ENCODE measurements at regions not wholly inside any gene's neighbourhood (a gene's known extent, or its start where the extent isn't known, plus 50 kb on each side); places are given as distances from the start of the nearest gene placed in this dataset.

- Histone ChIP-seq H3K27ac (ENCODE audit: low read depth, low read length) (no peak overlapping the region), H3K4me1 (ENCODE audit: control insufficient read depth in 2 of 2, insufficient read depth in 2 of 2, low read length in 2 of 2) (no peaks in the 10 kb centered on the region), H3K36me3 (ENCODE audit: control insufficient read depth in 2 of 3, insufficient read depth in 3 of 3, low read length in 3 of 3) (no peaks in the 10 kb centered on the region), H3K4me3 (ENCODE audit: low read length) (no peak overlapping the region), H3K27me3 (ENCODE audit: control insufficient read depth in 2 of 2, insufficient read depth in 2 of 2, low read length in 2 of 2) (no peaks in the 10 kb centered on the region), H3K9me3 (ENCODE audit: control insufficient read depth in 2 of 3, low read length in 3 of 3) (no peaks in the 10 kb centered on the region)
- H3K27ac Mint-ChIP-seq: no peak overlapping the region
- ChIA-PET CTCF (no interaction called here), POLR2A (no interaction called here)
- intact Hi-C loops (cut with micrococcal nuclease): no loop called here
- H3K27me3 Mint-ChIP-seq: peaks cover 0 to 5% (median 4%) of the 10 kb centered on the region in 5 donors
- no peak for DNase-seq
- peaks cover 0 to 4% (median 0%) of the 10 kb centered on the region in 11 donors for H3K9me3 Mint-ChIP-seq
- no peak for ATAC-seq
- H3K4me1 Mint-ChIP-seq: no peaks in the 10 kb centered on the region
- H3K4me3 Mint-ChIP-seq: no peak overlapping the region
- H3K36me3 Mint-ChIP-seq: no peaks in the 10 kb centered on the region
Measured at GRCh38 chr1:74842726-74843125, 109.8 kb downstream of the TYW3 start.

GRCh38 chr1:74847715-74848114, 114.8 kb downstream of the TYW3 start:
- intact Hi-C loops (cut with micrococcal nuclease): no loop called here

GRCh38 chr1:74853756-74854155, 120.8 kb downstream of the TYW3 start:
- Mint-ChIP-seq H3K27me3 (peaks cover 0 to 5% (median 0%) of the 10 kb centered on the region in 5 donors), H3K4me3 (no peak overlapping the region), H3K4me1 (no peaks in the 10 kb centered on the region), H3K9me3 (peaks cover 0 to 15% (median 0%) of the 10 kb centered on the region in 11 donors), H3K27ac (no peak overlapping the region), H3K36me3 (no peaks in the 10 kb centered on the region)
- POLR2A ChIA-PET: no interaction called here
- H3K36me3 ChIP-seq (ENCODE audit: control insufficient read depth in 2 of 3, insufficient read depth in 3 of 3, low read length in 3 of 3): no peaks in the 10 kb centered on the region
- no peaks in the 10 kb centered on the region for H3K9me3 ChIP-seq (ENCODE audit: control insufficient read depth in 2 of 3, low read length in 3 of 3)
- CTCF ChIA-PET: no interaction called here
- no peaks in the 10 kb centered on the region for H3K4me1 ChIP-seq (ENCODE audit: control insufficient read depth in 2 of 2, insufficient read depth in 2 of 2, low read length in 2 of 2)
- no peak overlapping the region for H3K4me3 ChIP-seq (ENCODE audit: low read length)
- H3K27ac ChIP-seq (ENCODE audit: low read depth, low read length): no peak overlapping the region
- DNase-seq: no peak
- no peak for ATAC-seq
- intact Hi-C loops (cut with micrococcal nuclease): no loop called here
- no peaks in the 10 kb centered on the region for H3K27me3 ChIP-seq (ENCODE audit: control insufficient read depth in 2 of 2, insufficient read depth in 2 of 2, low read length in 2 of 2)

More at GRCh38 chr1:74847715-74848114, 114.8 kb downstream of the TYW3 start:
- ATAC-seq (no peak), DNase-seq (no peak)
- Histone ChIP-seq H3K27me3 (ENCODE audit: control insufficient read depth in 2 of 2, insufficient read depth in 2 of 2, low read length in 2 of 2) (no peaks in the 10 kb centered on the region), H3K36me3 (ENCODE audit: control insufficient read depth in 2 of 3, insufficient read depth in 3 of 3, low read length in 3 of 3) (no peaks in the 10 kb centered on the region), H3K9me3 (ENCODE audit: control insufficient read depth in 2 of 3, low read length in 3 of 3) (no peaks in the 10 kb centered on the region), H3K4me3 (ENCODE audit: low read length) (no peak overlapping the region), H3K4me1 (ENCODE audit: control insufficient read depth in 2 of 2, insufficient read depth in 2 of 2, low read length in 2 of 2) (no peaks in the 10 kb centered on the region), H3K27ac (ENCODE audit: low read depth, low read length) (no peak overlapping the region)
- Mint-ChIP-seq H3K36me3 (no peaks in the 10 kb centered on the region), H3K4me1 (no peaks in the 10 kb centered on the region), H3K4me3 (no peak overlapping the region), H3K9me3 (peaks cover 0 to 13% (median 0%) of the 10 kb centered on the region in 11 donors), H3K27ac (no peak overlapping the region), H3K27me3 (peaks cover 0 to 4% (median 0%) of the 10 kb centered on the region in 5 donors)
- POLR2A ChIA-PET: no interaction called here
- CTCF ChIA-PET: no interaction called here

- Histone ChIP-seq H3K4me1 (ENCODE audit: control insufficient read depth in 2 of 2, insufficient read depth in 2 of 2, low read length in 2 of 2) (no peaks in the 10 kb centered on the region), H3K36me3 (ENCODE audit: control insufficient read depth in 2 of 3, insufficient read depth in 3 of 3, low read length in 3 of 3) (no peaks in the 10 kb centered on the region), H3K27ac (ENCODE audit: low read depth, low read length) (no peak overlapping the region), H3K27me3 (ENCODE audit: control insufficient read depth in 2 of 2, insufficient read depth in 2 of 2, low read length in 2 of 2) (no peaks in the 10 kb centered on the region), H3K9me3 (ENCODE audit: control insufficient read depth in 2 of 3, low read length in 3 of 3) (no peaks in the 10 kb centered on the region), H3K4me3 (ENCODE audit: low read length) (no peak overlapping the region)
- H3K36me3 Mint-ChIP-seq: no peaks in the 10 kb centered on the region
- no peak overlapping the region for H3K4me3 Mint-ChIP-seq
- CTCF ChIA-PET: no interaction called here
- H3K4me1 Mint-ChIP-seq: no peaks in the 10 kb centered on the region
- no peak overlapping the region for H3K27ac Mint-ChIP-seq
- POLR2A ChIA-PET: no interaction called here
- DNase-seq: no peak
- ATAC-seq: no peak
- intact Hi-C loops (cut with micrococcal nuclease): no loop called here
- peaks cover 0 to 20% (median 3%) of the 10 kb centered on the region in 11 donors for H3K9me3 Mint-ChIP-seq
- H3K27me3 Mint-ChIP-seq: peaks cover 0 to 5% (median 0%) of the 10 kb centered on the region in 5 donors
Measured at GRCh38 chr1:74856174-74856573, 123.2 kb downstream of the TYW3 start.

GRCh38 chr1:74857676-74858075, 124.7 kb downstream of the TYW3 start:
- intact Hi-C loops (cut with micrococcal nuclease): no loop called here
- POLR2A ChIA-PET: no interaction called here

GRCh38 chr1:74858136-74858535, 125.2 kb downstream of the TYW3 start:
- DNase-seq (no peak), ATAC-seq (no peak)
- Mint-ChIP-seq H3K4me1 (no peaks in the 10 kb centered on the region), H3K4me3 (no peak overlapping the region), H3K27me3 (peaks cover 0 to 5% (median 0%) of the 10 kb centered on the region in 5 donors), H3K36me3 (no peaks in the 10 kb centered on the region), H3K9me3 (peaks cover 0 to 13% (median 4%) of the 10 kb centered on the region in 11 donors), H3K27ac (no peak overlapping the region)
- intact Hi-C loops (cut with micrococcal nuclease): no loop called here
- Histone ChIP-seq H3K9me3 (ENCODE audit: control insufficient read depth in 2 of 3, low read length in 3 of 3) (no peaks in the 10 kb centered on the region), H3K27ac (ENCODE audit: low read depth, low read length) (no peak overlapping the region), H3K4me1 (ENCODE audit: control insufficient read depth in 2 of 2, insufficient read depth in 2 of 2, low read length in 2 of 2) (no peaks in the 10 kb centered on the region), H3K27me3 (ENCODE audit: control insufficient read depth in 2 of 2, insufficient read depth in 2 of 2, low read length in 2 of 2) (no peaks in the 10 kb centered on the region), H3K4me3 (ENCODE audit: low read length) (no peak overlapping the region), H3K36me3 (ENCODE audit: control insufficient read depth in 2 of 3, insufficient read depth in 3 of 3, low read length in 3 of 3) (no peaks in the 10 kb centered on the region)
- CTCF ChIA-PET: no interaction called here
- POLR2A ChIA-PET: no interaction called here

More at GRCh38 chr1:74857676-74858075, 124.7 kb downstream of the TYW3 start:
- Mint-ChIP-seq H3K27ac (no peak overlapping the region), H3K9me3 (peaks cover 0 to 14% (median 4%) of the 10 kb centered on the region in 11 donors), H3K27me3 (peaks cover 0 to 5% (median 0%) of the 10 kb centered on the region in 5 donors), H3K4me1 (no peaks in the 10 kb centered on the region), H3K4me3 (no peak overlapping the region), H3K36me3 (no peaks in the 10 kb centered on the region)
- CTCF ChIA-PET: no interaction called here
- no peak overlapping the region for H3K4me3 ChIP-seq (ENCODE audit: low read length)
- no peak for ATAC-seq
- H3K9me3 ChIP-seq (ENCODE audit: control insufficient read depth in 2 of 3, low read length in 3 of 3): no peaks in the 10 kb centered on the region
- no peaks in the 10 kb centered on the region for H3K27me3 ChIP-seq (ENCODE audit: control insufficient read depth in 2 of 2, insufficient read depth in 2 of 2, low read length in 2 of 2)
- no peak for DNase-seq
- no peaks in the 10 kb centered on the region for H3K4me1 ChIP-seq (ENCODE audit: control insufficient read depth in 2 of 2, insufficient read depth in 2 of 2, low read length in 2 of 2)
- no peaks in the 10 kb centered on the region for H3K36me3 ChIP-seq (ENCODE audit: control insufficient read depth in 2 of 3, insufficient read depth in 3 of 3, low read length in 3 of 3)
- no peak overlapping the region for H3K27ac ChIP-seq (ENCODE audit: low read depth, low read length)

- no peaks in the 10 kb centered on the region for H3K27me3 ChIP-seq (ENCODE audit: control insufficient read depth in 2 of 2, insufficient read depth in 2 of 2, low read length in 2 of 2)
- ATAC-seq (no peak), DNase-seq (no peak)
- Mint-ChIP-seq H3K4me1 (no peaks in the 10 kb centered on the region), H3K9me3 (peaks cover 2 to 24% (median 13%) of the 10 kb centered on the region in 11 donors), H3K36me3 (no peaks in the 10 kb centered on the region), H3K27me3 (peaks cover 0 to 5% (median 0%) of the 10 kb centered on the region in 5 donors), H3K4me3 (no peak overlapping the region), H3K27ac (no peak overlapping the region)
- POLR2A ChIA-PET: no interaction called here
- CTCF ChIA-PET: no interaction called here
- no peak overlapping the region for H3K27ac ChIP-seq (ENCODE audit: low read depth, low read length)
- intact Hi-C loops (cut with micrococcal nuclease): no loop called here
- no peak overlapping the region for H3K4me3 ChIP-seq (ENCODE audit: low read length)
- H3K36me3 ChIP-seq (ENCODE audit: control insufficient read depth in 2 of 3, insufficient read depth in 3 of 3, low read length in 3 of 3): no peaks in the 10 kb centered on the region
- no peaks in the 10 kb centered on the region for H3K9me3 ChIP-seq (ENCODE audit: control insufficient read depth in 2 of 3, low read length in 3 of 3)
- H3K4me1 ChIP-seq (ENCODE audit: control insufficient read depth in 2 of 2, insufficient read depth in 2 of 2, low read length in 2 of 2): no peaks in the 10 kb centered on the region
Measured at GRCh38 chr1:74861867-74862266, 128.9 kb downstream of the TYW3 start.

Measured in naive thymus-derived CD4-positive, alpha-beta T cell (primary cell).